Lower leg skin (tissue), 4 donors: ENCODE measurements at regions not wholly inside any gene's neighbourhood (a gene's known extent, or its start where the extent isn't known, plus 50 kb on each side); places are given as distances from the start of the nearest gene placed in this dataset.
"Not testable (repeated sequence)": the region's sequence is repeated elsewhere in the genome, so short reads cannot be mapped to it uniquely, and the experiment has no call there.

ENCODE experiments used
- DNase-seq, 2 donors: peaks; one replicate each; pipeline ENCODE4 v3.0.0-alpha.2; 2019; ENCODE audit warnings: low spot score in 2 of 2
- H3K4me3 ChIP-seq: fragments of 200-600 bp; sonication (generic); 2 replicates; pipeline ENCODE4 v1.5.1; 2017; ENCODE audit warnings: mild to moderate bottlenecking, low read depth; ENCODE audit not compliant: poor library complexity, severe bottlenecking
- POLR2A ChIP-seq, 2 donors: fragments of 450-650 bp; IDR thresholded peaks; one replicate each; pipeline ENCODE4 v1.6.1; 2016 to 2017; ENCODE audit warnings: antibody characterized with exemption in 2 of 2, mild to moderate bottlenecking in 1 of 2, moderate library complexity in 1 of 2
- WGBS, 2 donors: methylation state at CpG; one replicate each; pipeline ENCODE4 v1.1.5; 2018; 5-methylcytosine and 5-hydroxymethylcytosine counted together
- intact Hi-C: fragments of 100-400 bp; cut with DNase I; formaldehyde crosslinking; loops from one replicate; pipeline ENCODE4 v1.15.0; 2023; ENCODE audit warnings: low total_unique reads
- TF ChIP-seq, protein P1 (sequence below), 3 donors: fragments of 450-650 bp; IDR thresholded peaks; one replicate each; pipeline ENCODE4 v1.5.1; 2016; ENCODE audit warnings: antibody characterized with exemption in 3 of 3, mild to moderate bottlenecking in 3 of 3, moderate library complexity in 2 of 3

DNA sequence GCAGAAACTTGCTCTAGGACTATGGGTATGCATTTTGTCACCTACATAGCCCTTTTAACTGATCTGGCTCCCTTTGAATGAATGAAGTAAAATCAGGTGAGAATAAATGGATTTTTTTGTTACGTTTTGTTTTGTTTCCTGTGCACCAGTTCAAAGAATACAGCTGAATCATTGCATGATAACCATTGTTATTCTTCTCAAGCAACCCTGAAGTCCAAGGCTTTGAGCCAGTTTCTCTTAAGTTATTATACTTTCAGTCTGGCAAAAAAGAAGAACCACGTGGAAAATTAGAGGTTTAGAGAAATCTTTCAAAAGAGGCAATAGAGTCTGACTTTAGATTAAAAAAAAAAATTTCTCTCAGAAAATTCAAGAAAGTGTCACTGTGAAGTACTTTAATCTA, 398.6 kb upstream of the TECRL start:
- TF ChIP-seq, protein P1, sequence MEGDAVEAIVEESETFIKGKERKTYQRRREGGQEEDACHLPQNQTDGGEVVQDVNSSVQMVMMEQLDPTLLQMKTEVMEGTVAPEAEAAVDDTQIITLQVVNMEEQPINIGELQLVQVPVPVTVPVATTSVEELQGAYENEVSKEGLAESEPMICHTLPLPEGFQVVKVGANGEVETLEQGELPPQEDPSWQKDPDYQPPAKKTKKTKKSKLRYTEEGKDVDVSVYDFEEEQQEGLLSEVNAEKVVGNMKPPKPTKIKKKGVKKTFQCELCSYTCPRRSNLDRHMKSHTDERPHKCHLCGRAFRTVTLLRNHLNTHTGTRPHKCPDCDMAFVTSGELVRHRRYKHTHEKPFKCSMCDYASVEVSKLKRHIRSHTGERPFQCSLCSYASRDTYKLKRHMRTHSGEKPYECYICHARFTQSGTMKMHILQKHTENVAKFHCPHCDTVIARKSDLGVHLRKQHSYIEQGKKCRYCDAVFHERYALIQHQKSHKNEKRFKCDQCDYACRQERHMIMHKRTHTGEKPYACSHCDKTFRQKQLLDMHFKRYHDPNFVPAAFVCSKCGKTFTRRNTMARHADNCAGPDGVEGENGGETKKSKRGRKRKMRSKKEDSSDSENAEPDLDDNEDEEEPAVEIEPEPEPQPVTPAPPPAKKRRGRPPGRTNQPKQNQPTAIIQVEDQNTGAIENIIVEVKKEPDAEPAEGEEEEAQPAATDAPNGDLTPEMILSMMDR (IDR thresholded peaks at IDR 0.05) = no peak
- TF ChIP-seq POLR2A (IDR thresholded peaks at IDR 0.05) = no peak
- no peak overlapping the region for H3K4me3 ChIP-seq
- WGBS, 2 donors = 57 to 61% methylated on average over 2 of the region's 2 CpGs
- intact Hi-C loops = no loop called here
- DNase-seq = no peak

DNA sequence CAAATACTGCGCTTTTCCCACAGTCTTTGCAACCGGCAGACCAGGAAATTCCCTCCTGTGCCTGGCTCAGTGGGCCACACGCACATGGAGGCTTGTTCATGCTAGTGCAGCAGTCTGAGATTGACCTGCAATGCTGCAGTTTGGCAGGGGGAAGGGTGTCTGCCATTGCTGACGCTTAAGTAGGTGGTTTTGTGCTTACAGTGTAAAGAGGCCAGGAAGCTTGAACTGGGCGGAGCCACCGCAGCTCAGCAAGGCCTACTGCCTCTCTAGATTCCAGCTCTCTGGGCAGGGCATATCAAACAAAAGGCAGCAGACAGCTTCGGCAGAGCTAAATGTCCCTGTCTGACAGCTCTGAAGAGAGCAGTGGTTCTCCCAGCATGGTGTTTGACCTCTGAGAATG, 390.5 kb upstream of the TECRL start:
- no peak for DNase-seq
- TF ChIP-seq, protein P1 (IDR thresholded peaks at IDR 0.05) = no peak
- no peak for TF ChIP-seq POLR2A (IDR thresholded peaks at IDR 0.05)
- WGBS, 2 donors = 73 to 87% methylated on average over 7 of the region's 7 CpGs
- intact Hi-C loops = no loop called here
- no peak overlapping the region for H3K4me3 ChIP-seq

DNA sequence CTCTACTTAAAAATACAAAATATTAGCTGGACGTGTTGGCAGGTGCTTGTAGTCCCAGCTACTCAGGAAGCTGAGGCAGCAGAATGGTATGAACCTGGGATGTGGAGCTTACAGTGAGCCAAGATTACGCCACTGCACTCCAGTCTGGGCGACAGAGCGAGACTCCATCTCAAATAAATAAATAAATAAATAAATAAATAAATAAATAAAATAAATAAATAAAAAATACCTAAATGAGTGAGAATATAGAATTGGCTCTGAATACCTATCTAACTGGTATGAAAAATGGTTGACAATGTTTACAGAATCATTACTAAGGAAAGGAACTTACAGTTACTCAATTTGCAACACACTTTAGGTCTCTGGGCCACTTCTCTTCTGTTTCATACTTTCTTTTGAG, 389.6 kb upstream of the TECRL start:
- H3K4me3 ChIP-seq, intact Hi-C loops, DNase-seq: not testable (repeated sequence)
- 91 to 95% methylated on average over 4 of the region's 4 CpGs for WGBS, 2 donors

DNA sequence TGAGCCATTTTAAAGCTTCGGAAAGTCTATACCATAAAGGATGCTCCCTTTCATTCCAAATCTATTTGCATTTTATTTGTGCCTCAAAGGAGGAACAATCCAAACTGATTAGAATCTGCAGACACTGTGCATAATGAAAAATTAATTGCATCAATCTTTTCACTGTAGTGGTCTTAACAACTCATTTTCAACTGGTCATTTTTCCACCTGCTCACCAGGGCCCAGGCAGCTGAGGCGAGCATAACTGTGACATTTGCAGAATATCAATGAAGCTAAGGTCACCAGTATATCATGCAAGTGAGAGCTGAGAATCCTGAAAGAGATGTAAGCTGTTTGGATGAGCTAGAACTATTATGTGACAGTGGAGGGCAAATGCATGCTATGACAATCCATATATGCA, 387.3 kb upstream of the TECRL start:
- no peak for DNase-seq
- WGBS, 2 donors = 85 to 93% methylated on average over 2 of the region's 2 CpGs
- TF ChIP-seq POLR2A (IDR thresholded peaks at IDR 0.05) = no peak
- TF ChIP-seq, protein P1 (IDR thresholded peaks at IDR 0.05) = no peak
- H3K4me3 ChIP-seq = no peak overlapping the region
- intact Hi-C loops = no loop called here

DNA sequence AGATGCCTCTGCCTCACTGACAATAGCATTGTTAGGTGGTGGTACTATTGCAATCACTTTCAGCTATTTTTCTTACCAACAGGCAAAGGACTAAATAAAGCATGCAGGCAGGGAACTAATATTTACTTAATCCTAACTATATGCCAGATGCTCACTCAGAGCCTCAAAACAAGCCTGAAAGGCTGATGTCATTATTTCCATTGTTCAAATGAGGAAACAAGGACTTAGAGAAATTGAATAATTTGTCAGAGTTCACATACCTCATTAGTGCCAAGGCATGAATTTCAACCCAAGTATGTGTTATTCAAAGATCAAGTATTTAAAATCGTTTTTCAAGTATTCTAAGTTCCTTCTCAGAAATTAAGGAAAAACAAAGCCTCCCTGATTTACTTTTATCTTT, 374.9 kb upstream of the TECRL start:
- WGBS, 2 donors = 5% methylated on average over 1 of the region's 1 CpG
- TF ChIP-seq POLR2A (IDR thresholded peaks at IDR 0.05) = no peak
- TF ChIP-seq, protein P1 (IDR thresholded peaks at IDR 0.05) = no peak
- DNase-seq = no peak
- intact Hi-C loops = no loop called here
- no peak overlapping the region for H3K4me3 ChIP-seq

DNA sequence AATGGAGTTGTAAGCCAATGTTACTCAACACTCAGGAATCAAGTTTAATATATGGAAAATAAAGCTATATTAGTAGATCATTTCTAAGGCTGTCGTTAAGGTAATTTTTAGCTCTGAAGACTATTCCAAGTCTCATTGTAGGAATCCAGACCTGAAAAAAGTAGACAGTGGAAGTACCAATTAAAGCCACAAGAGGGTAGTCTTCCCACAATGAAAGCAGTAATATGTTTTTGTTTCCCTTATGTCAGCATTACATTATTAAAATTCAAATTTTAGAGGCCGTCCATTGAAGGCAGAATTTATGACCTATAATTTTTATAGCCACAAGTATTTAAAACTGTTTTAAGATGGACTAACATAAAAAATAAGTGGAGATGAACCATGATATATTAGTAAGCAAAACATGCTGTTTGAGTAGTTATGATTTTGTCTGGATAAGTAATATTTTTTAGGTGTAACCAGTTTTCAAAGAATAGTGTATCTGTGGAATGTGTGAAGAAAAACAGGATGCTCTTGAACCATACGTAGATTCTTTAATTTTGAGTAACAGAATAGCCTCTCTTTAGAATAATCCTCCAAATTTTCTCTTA, 372.6 kb upstream of the TECRL start:
- 14% methylated on average over 3 of the region's 3 CpGs for WGBS, 2 donors
- TF ChIP-seq POLR2A (IDR thresholded peaks at IDR 0.05) = no peak
- TF ChIP-seq, protein P1 (IDR thresholded peaks at IDR 0.05) = no peak
- intact Hi-C loops = no loop called here
- no peak for DNase-seq
- no peak overlapping the region for H3K4me3 ChIP-seq
